H1 (cell line): ENCODE measurements at regions not wholly inside any gene's neighbourhood (a gene's known extent, or its start where the extent isn't known, plus 50 kb on each side); places are given as distances from the start of the nearest gene placed in this dataset.
"Not testable (repeated sequence)": the region's sequence is repeated elsewhere in the genome, so short reads cannot be mapped to it uniquely, and the experiment has no call there.

Source experiments
- CTCF ChIA-PET: fragments of 300-600 bp; sonication (Branson Sonifier 250); formaldehyde crosslinking; loops from one replicate; lab custom pipeline; 2021; ENCODE audit not compliant: partially characterized antibody; lab: Charles Lee
- POLR2A ChIA-PET: fragments of 300-600 bp; sonication (Branson Sonifier 250); formaldehyde crosslinking; loops from one replicate; lab custom pipeline; 2021; ENCODE audit warnings: inconsistent platforms; ENCODE audit not compliant: partially characterized antibody; lab: Charles Lee
- DNase-seq, 2 experiments: peaks; one replicate each; pipeline versions ENCODE4 v3.0.0 to v3.0.0-alpha.2; 2010 to 2022; ENCODE audit warnings: low spot score in 2 of 2, low read depth in 1 of 2, mixed read lengths in 1 of 2
- FAIRE-seq: peaks from 2 replicates; lab custom pipeline; 2011; peaks lifted over from hg19 to GRCh38; lab: Jason Lieb, UNC
- H2AFZ ChIP-seq: 2 replicates; pipeline ENCODE4 v1.8.1; 2012; ENCODE audit warnings: low read length, inconsistent platforms
- H2AK5ac ChIP-seq: 2 replicates; pipeline ENCODE4 v1.6.1; 2013; ENCODE audit warnings: low read depth, low read length
- H2BK120ac ChIP-seq: replicated peaks from 2 replicates; pipeline ENCODE3; 2013; ENCODE audit warnings: low read depth, low read length, inconsistent platforms
- H2BK12ac ChIP-seq: 2 replicates; pipeline ENCODE4 v1.6.1; 2013; ENCODE audit warnings: low read depth, low read length
- H2BK15ac ChIP-seq: 2 replicates; pipeline ENCODE4 v1.6.1; 2013; ENCODE audit warnings: low read length
- H2BK20ac ChIP-seq: 2 replicates; pipeline ENCODE4 v1.6.1; 2013; ENCODE audit warnings: low read length
- H2BK5ac ChIP-seq: 2 replicates; pipeline ENCODE4 v1.6.1; 2013; ENCODE audit warnings: low read depth, low read length
- H3K14ac ChIP-seq: 2 replicates; pipeline ENCODE4 v1.6.1; 2013; ENCODE audit warnings: inconsistent platforms; ENCODE audit not compliant: insufficient read length
- H3K18ac ChIP-seq: 2 replicates; pipeline ENCODE4 v1.6.1; 2013; ENCODE audit warnings: low read length; ENCODE audit errors: extremely low read depth
- H3K23ac ChIP-seq: 2 replicates; pipeline ENCODE4 v1.6.1; 2013; ENCODE audit warnings: inconsistent platforms; ENCODE audit not compliant: insufficient read length
- H3K23me2 ChIP-seq: 2 replicates; pipeline ENCODE4 v1.6.1; 2013; ENCODE audit warnings: low read depth, low read length
- H3K27ac ChIP-seq: 2 replicates; pipeline ENCODE4 v1.6.1; 2011; ENCODE audit warnings: low read depth, low read length, inconsistent platforms
- H3K27me3 ChIP-seq, 4 experiments: replicated peaks in 1 of 4; 1 replicate in 1 of 4; 2 replicates in 3 of 4; pipeline versions ENCODE4 v1.6.1 to v1.8.1; 2011 to 2013; ENCODE audit warnings: low read length in 3 of 4, mild to moderate bottlenecking in 3 of 4, inconsistent platforms in 2 of 4, mixed read lengths in 2 of 4, moderate library complexity in 1 of 4; ENCODE audit not compliant: control insufficient read depth in 3 of 4, insufficient read depth in 3 of 4; ENCODE audit errors: extremely low read depth in 1 of 4
- H3K36me3 ChIP-seq, 4 experiments: 2 replicates each; pipeline versions ENCODE4 v1.6.1 to v1.8.1; 2011 to 2013; ENCODE audit warnings: mild to moderate bottlenecking in 4 of 4, low read length in 3 of 4, moderate library complexity in 2 of 4, control low read depth in 1 of 4, inconsistent platforms in 1 of 4; ENCODE audit not compliant: insufficient read depth in 4 of 4, control insufficient read depth in 2 of 4
- H3K4ac ChIP-seq: replicated peaks from 2 replicates; pipeline ENCODE3; 2013; ENCODE audit warnings: low read length, low read depth, mixed read lengths, inconsistent platforms; ENCODE audit not compliant: insufficient read length
- H3K4me1 ChIP-seq, 4 experiments: replicated peaks in 1 of 4; 1 replicate in 1 of 4; 2 replicates in 3 of 4; pipeline versions ENCODE4 v1.6.1 to v1.8.1; 2011 to 2013; ENCODE audit warnings: low read length in 3 of 4, inconsistent platforms in 2 of 4, mixed read lengths in 1 of 4; ENCODE audit not compliant: insufficient read depth in 4 of 4, control insufficient read depth in 3 of 4
- H3K4me2 ChIP-seq, 2 experiments: 2 replicates each; pipeline versions ENCODE4 v1.6.1 to v1.8.1; 2011 to 2013; ENCODE audit warnings: low read depth in 2 of 2, low read length in 2 of 2, control low read depth in 1 of 2, inconsistent platforms in 1 of 2, mild to moderate bottlenecking in 1 of 2; ENCODE audit not compliant: insufficient read depth in 1 of 2
- H3K4me3 ChIP-seq, 4 experiments: fragments of 200-600, 300-600 bp in 1 of 4; sonication (generic), shearing (Covaris generic), sonication (Bioruptor Twin) in 1 of 4; 2 replicates each; pipeline versions ENCODE4 v1.5.1 to v1.8.1; 2011 to 2016; ENCODE audit warnings: low read length in 4 of 4, low read depth in 3 of 4, control low read depth in 2 of 4, inconsistent platforms in 2 of 4, mild to moderate bottlenecking in 2 of 4, mixed read lengths in 1 of 4, moderate library complexity in 1 of 4; ENCODE audit not compliant: insufficient read depth in 2 of 4; ENCODE audit errors: extremely low read depth in 1 of 4
- H3K56ac ChIP-seq: replicated peaks from 2 replicates; pipeline ENCODE3; 2013; ENCODE audit warnings: low read depth, mild to moderate bottlenecking, mixed read lengths, low read length, inconsistent platforms; ENCODE audit not compliant: insufficient read length
- H3K79me1 ChIP-seq: 2 replicates; pipeline ENCODE4 v1.6.1; 2013; ENCODE audit warnings: low read depth, low read length, control low read depth
- H3K79me2 ChIP-seq, 2 experiments: 2 replicates each; pipeline versions ENCODE4 v1.6.1 to v1.8.1; 2012 to 2013; ENCODE audit warnings: low read length in 2 of 2, mild to moderate bottlenecking in 2 of 2, inconsistent platforms in 1 of 2; ENCODE audit not compliant: insufficient read depth in 2 of 2, control insufficient read depth in 1 of 2
- H3K9ac ChIP-seq, 4 experiments: replicated peaks in 1 of 4; 1 replicate in 1 of 4; 2 replicates in 3 of 4; pipeline versions ENCODE4 v1.6.1 to v1.8.1; 2011 to 2013; ENCODE audit warnings: low read depth in 3 of 4, low read length in 3 of 4, control low read depth in 2 of 4, mild to moderate bottlenecking in 2 of 4, moderate library complexity in 2 of 4, inconsistent platforms in 1 of 4; ENCODE audit errors: extremely low read depth in 1 of 4
- H3K9me3 ChIP-seq, 2 experiments: 2 replicates each; pipeline versions ENCODE4 v1.6.1 to v1.8.1; 2012 to 2013; ENCODE audit warnings: mild to moderate bottlenecking in 2 of 2, moderate library complexity in 2 of 2, control low read depth in 1 of 2, inconsistent platforms in 1 of 2, low read depth in 1 of 2, low read length in 1 of 2, mixed read lengths in 1 of 2; ENCODE audit not compliant: insufficient read depth in 2 of 2
- H4K20me1 ChIP-seq, 2 experiments: replicated peaks in 1 of 2; 2 replicates each; pipeline versions ENCODE3 to v1.8.1; 2011 to 2013; ENCODE audit warnings: inconsistent platforms in 2 of 2, low read length in 2 of 2, mild to moderate bottlenecking in 1 of 2; ENCODE audit not compliant: insufficient read depth in 2 of 2, control insufficient read depth in 1 of 2
- H4K5ac ChIP-seq: 2 replicates; pipeline ENCODE4 v1.6.1; 2013; ENCODE audit warnings: low read length, low read depth, mixed read lengths, inconsistent platforms; ENCODE audit not compliant: insufficient read length
- H4K8ac ChIP-seq: 2 replicates; pipeline ENCODE4 v1.8.0; 2013; ENCODE audit warnings: mild to moderate bottlenecking, moderate library complexity, low read length, inconsistent platforms; ENCODE audit not compliant: insufficient read depth; ENCODE audit errors: extremely low read depth
- H4K91ac ChIP-seq: replicated peaks from 2 replicates; pipeline ENCODE3; 2013; ENCODE audit warnings: low read length, mixed read lengths, inconsistent platforms; ENCODE audit not compliant: insufficient read length
- WGBS, 2 experiments: shearing (Covaris generic) in 1 of 2; methylation state at CpG; one replicate each; pipeline versions ENCODE4 v1.1.6 to v1.1.7; 2013 to 2015; ENCODE audit warnings: low lambda C conversion rate in 2 of 2, mixed read lengths in 2 of 2, inconsistent platforms in 1 of 2, low coverage in 1 of 2, missing lambda C conversion rate in 1 of 2; ENCODE audit not compliant: insufficient replicate concordance in 2 of 2, insufficient coverage in 1 of 2, insufficient read length in 1 of 2; ENCODE audit errors: extremely low coverage in 1 of 2, missing lambda C conversion rate in 1 of 2; 5-methylcytosine and 5-hydroxymethylcytosine counted together

- H3K9me3 ChIP-seq, H2BK20ac ChIP-seq, DNase-seq, H2AFZ ChIP-seq, H4K20me1 ChIP-seq, H2AK5ac ChIP-seq, H3K9ac ChIP-seq, H4K91ac ChIP-seq, H4K5ac ChIP-seq, H3K36me3 ChIP-seq, H3K4me1 ChIP-seq, H3K4me2 ChIP-seq, H2BK120ac ChIP-seq, H3K56ac ChIP-seq, H3K27me3 ChIP-seq, H2BK12ac ChIP-seq, H3K4me3 ChIP-seq, H3K27ac ChIP-seq, H3K18ac ChIP-seq, POLR2A ChIA-PET, H3K79me1 ChIP-seq, FAIRE-seq, CTCF ChIA-PET, H3K79me2 ChIP-seq, H2BK15ac ChIP-seq, H3K23ac ChIP-seq, H3K23me2 ChIP-seq, H3K4ac ChIP-seq, H2BK5ac ChIP-seq, H4K8ac ChIP-seq, H3K14ac ChIP-seq: not testable (repeated sequence)
- WGBS, 2 experiments = 79% methylated on average over 2 of the region's 4 CpGs; no CpG with 5 or more reads in 1 of the 2 experiments
Observed at GRCh38 chr11:4315292-4315691, 52.9 kb downstream of the OR52B4 start.

DNA sequence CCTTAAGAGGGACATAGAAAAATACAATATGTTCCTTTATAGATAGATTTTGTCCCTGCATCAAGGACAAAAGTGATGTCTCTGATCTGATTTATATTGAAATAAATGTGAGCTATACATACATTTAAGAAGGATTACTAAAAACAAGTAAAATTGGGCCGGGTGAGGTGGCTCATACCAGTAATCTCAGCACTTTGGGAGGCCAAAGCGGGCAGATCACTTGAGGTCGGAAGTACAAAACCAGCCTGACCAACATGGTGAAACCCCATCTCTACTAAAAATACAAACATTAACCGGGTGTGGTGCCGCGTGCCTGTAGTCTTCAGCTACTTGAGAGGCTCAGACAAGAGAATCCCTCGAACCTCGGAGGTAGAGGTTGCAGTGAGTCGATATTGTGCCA is 91.0 kb downstream of the OR52B4 start:
- POLR2A ChIA-PET, H3K4me3 ChIP-seq, H3K9ac ChIP-seq, H3K4me1 ChIP-seq, H2BK15ac ChIP-seq, H3K9me3 ChIP-seq, FAIRE-seq, H3K79me1 ChIP-seq, H2BK5ac ChIP-seq, H2BK12ac ChIP-seq, H3K36me3 ChIP-seq, H3K18ac ChIP-seq, DNase-seq, H4K91ac ChIP-seq, CTCF ChIA-PET, H3K79me2 ChIP-seq, H2AK5ac ChIP-seq, H2AFZ ChIP-seq, H3K56ac ChIP-seq, H4K8ac ChIP-seq, H3K27ac ChIP-seq, H3K4ac ChIP-seq, H3K23ac ChIP-seq, H2BK120ac ChIP-seq, H3K27me3 ChIP-seq, H4K5ac ChIP-seq, H3K23me2 ChIP-seq, H3K14ac ChIP-seq, H4K20me1 ChIP-seq, H2BK20ac ChIP-seq, H3K4me2 ChIP-seq: not testable (repeated sequence)
- WGBS, 2 experiments = 90% methylated on average over 3 of the region's 9 CpGs; no CpG with 5 or more reads in 1 of the 2 experiments
